Stimulated activated CD4-positive, alpha-beta T cell treated with anti-CD3 and anti-CD28 coated beads, TNF-alpha, amount 100 ng/mL, for 24 hours (primary cell): ENCODE measurements at regions not wholly inside any gene's neighbourhood (a gene's known extent, or its start where the extent isn't known, plus 50 kb on each side); places are given as distances from the start of the nearest gene placed in this dataset.
"Not testable (repeated sequence)": the region's sequence is repeated elsewhere in the genome, so short reads cannot be mapped to it uniquely, and the experiment has no call there.

Experiments used
- DNase-seq, 3 experiments: peaks; one replicate each; pipeline ENCODE4 v3.0.0-alpha.2; 2020; ENCODE audit warnings: low read depth in 3 of 3

GRCh38 chr7:81051811-81052413 is 133.1 kb upstream of the SEMA3C start:
- no peak for DNase-seq

DNA sequence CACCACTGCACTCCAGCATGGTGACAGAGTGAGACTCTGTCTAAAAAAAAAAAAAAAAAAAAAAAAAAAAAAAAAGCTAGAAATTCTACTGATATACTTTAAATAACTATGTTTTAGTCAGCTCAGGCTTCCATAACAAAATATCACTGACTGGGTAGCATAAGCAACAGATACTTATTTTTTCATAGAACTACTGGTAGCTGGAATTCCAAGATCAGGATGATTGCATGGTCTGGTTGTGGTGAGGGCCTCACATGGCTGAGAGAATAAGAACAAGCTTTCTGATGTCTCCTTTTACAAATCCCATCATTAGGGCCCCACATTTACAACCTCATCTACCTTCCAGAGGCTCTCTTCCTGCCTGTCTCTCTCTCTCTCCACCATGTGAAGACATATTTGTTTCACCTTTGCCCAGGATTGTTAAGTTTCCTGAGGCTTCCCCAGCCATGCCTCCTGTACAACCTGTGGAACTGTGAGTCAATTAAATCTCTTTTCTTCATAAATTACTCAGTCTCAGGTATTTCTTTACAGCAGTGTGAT is 126.7 kb upstream of the SEMA3C start:
- no peak for DNase-seq

GRCh38 chr7:81042646-81043045 is 123.8 kb upstream of the SEMA3C start:
- DNase-seq: not testable (repeated sequence)

DNA sequence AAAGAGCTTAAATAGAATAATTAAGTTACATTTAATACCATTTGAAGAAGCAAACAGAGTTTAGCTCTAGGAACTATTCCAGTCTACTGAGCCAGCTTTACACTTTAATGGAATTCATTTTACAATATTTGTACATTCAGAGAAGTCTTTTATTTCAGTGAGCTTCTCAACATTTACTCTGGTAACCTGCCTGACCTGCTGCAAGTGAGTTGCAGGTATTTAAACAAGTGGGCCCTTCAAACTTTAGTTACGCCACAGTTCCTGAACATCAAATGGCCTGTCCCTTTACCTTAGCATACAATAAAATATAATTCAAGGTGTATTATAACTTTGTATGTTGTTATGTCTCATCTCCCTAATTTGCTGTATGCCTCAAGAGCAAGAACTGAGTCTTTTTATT is 121.6 kb upstream of the SEMA3C start:
- DNase-seq: no peak

DNA sequence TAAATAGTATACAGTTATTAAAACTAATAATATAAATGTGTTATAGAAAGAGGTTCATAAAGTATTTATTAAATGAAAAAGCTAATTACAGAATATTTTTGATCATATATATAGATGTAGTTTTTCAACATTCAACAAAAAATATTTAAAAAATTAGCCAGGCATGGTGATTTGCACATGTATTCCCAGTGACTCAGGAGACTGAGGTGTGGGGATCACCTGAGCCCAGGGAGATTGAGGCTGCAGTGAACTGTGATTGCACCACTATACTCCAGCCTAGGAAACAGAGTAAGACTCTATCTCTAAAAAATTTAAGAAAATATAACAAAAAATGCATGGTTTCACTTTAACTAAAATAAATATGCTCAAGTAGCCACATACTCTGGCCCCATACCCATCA is 118.0 kb upstream of the SEMA3C start:
- DNase-seq: no peak

GRCh38 chr7:81036057-81036456 is 117.2 kb upstream of the SEMA3C start:
- no peak for DNase-seq

GRCh38 chr7:81031996-81032395 is 113.1 kb upstream of the SEMA3C start:
- no peak for DNase-seq

DNA sequence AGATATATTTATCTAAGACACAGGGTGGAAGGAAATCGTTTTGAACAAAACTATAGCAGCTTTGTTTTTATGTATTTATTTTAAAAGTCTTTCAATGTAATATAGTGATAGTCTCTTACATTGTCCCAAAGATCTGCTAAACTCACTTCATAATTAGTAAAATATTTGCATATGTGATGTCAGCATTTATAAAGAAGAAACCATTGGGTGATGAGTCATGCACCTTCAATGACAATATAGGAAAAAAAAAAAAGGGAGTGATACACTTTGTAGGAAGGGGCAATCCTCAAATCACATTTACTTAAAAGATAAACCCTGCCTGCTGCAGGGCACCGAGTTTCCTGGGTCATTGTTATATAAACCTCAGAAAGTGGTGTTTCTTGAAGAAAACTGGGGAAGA is 112.4 kb upstream of the SEMA3C start:
- DNase-seq: no peak

GRCh38 chr7:81030472-81030871 is 111.6 kb upstream of the SEMA3C start:
- DNase-seq: no peak

DNA sequence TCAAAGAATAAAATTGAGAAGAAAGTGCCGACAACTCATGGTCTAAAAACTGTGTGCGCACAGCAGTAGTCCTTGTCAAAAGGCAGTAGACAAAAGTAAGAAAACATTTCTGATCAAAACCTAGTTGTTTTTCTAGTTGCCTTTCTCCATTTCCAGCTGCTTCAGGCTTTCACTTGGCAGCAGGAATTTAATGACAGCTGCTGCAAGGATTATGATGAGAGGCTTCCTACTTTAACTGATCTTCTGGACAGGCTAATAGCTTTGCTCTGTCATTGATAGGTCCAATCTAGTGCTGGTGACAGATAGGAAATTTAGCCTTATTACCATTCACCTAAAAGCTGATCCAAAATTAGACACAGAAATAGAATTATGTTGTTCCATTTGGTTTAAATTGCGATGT is 110.7 kb upstream of the SEMA3C start:
- no peak for DNase-seq

- DNase-seq: no peak
Measured at GRCh38 chr7:81025360-81025759, 106.5 kb upstream of the SEMA3C start.

DNA sequence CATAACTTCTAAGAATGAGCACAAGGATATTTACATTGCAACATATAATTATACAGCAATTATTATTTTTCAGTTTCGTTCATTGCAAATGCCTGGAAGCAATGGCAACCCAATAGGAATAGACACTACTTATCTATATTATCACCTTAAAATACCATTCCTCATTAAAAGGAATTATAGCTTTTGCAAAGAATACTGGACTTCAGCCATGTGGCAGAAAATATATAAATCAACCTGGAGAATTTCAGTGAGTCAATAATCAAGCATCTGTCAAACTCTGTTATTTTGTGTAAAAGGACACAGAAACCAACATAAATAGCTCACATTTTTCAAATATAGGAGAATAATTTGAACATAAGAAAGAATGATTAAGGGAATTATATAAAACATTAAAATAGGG is 96.1 kb upstream of the SEMA3C start:
- DNase-seq: no peak

DNA sequence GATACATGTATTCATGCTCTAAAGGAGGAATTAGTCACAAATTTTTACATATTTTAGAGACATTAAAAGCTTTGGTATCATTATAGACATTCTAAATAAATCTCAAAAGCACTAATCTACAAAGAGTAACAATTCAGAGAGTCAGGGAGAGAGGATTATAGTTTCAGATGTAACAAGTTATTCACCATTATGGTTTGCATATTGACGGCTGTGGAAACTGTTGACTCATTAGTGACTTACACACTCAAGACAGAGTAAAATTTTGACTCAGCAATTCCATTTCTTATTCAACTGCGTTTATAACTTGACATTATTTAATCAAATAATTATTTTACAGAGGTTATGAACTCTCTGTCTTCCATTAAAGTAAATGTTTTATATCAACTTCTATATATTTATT is 95.4 kb upstream of the SEMA3C start:
- no peak for DNase-seq

DNA sequence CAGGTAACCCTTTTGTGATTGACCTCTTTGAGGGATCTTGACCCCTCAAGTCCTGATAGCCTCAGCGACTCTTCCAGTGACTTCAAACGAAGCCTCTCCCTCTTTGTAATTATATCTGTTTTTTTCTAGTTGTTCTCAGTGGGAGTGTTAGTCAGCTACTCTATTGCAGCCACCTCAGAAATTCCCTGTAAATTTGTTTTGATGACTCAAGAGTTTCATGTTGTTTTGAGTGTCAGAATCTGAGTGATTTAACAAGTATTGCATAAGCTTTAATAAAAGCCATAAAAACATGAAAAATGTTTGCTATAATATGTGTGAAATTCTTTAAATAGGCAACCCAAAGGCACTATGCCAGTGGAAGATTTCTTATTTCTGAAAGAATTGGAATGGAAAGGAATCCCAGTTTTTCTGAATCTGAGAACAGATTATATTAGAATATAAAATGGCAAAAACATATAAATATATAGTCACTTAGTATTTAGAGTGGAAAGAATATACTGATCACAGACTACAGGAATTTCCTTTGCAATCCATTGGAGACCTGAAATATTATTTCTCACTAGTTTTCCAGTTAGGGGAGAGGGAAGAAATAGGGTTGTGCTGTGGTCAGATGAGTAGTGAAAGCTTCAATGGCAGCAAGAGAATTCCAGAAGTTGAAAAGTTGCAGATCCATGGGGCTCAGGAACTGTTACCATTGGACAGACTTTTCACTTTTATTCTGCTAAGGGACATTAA is 94.4 kb upstream of the SEMA3C start:
- no peak for DNase-seq

GRCh38 chr7:81008901-81009300 is 90.0 kb upstream of the SEMA3C start:
- DNase-seq: no peak

DNA sequence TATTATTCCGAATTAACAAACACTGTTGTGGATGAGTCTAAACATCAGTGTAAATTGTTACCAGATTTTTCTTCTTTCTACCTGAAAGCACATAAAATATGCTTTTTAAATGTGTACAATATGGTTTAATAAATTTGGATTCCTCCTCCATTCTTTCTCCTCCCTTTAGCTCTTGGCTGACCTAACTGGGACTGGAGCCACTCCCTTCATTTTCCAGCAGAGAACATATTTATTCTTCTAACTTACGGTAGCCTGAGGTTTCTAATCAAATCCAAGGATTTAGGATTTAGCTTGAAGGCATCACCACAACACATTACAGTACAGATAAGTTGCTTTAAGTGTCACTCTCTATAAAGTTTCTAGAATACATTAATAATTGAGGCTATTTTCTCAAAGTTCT is 88.2 kb upstream of the SEMA3C start:
- no peak for DNase-seq

- no peak for DNase-seq
Measured at GRCh38 chr7:81005254-81005653, 86.4 kb upstream of the SEMA3C start.

GRCh38 chr7:81004098-81004497 is 85.2 kb upstream of the SEMA3C start:
- DNase-seq: no peak

- no peak for DNase-seq
Measured at GRCh38 chr7:81003326-81003725, 84.5 kb upstream of the SEMA3C start.

GRCh38 chr7:81002421-81002820 is 83.6 kb upstream of the SEMA3C start:
- no peak for DNase-seq

GRCh38 chr7:80999771-81000170 is 80.9 kb upstream of the SEMA3C start:
- DNase-seq: no peak

GRCh38 chr7:80999100-80999499 is 80.2 kb upstream of the SEMA3C start:
- DNase-seq: no peak

DNA sequence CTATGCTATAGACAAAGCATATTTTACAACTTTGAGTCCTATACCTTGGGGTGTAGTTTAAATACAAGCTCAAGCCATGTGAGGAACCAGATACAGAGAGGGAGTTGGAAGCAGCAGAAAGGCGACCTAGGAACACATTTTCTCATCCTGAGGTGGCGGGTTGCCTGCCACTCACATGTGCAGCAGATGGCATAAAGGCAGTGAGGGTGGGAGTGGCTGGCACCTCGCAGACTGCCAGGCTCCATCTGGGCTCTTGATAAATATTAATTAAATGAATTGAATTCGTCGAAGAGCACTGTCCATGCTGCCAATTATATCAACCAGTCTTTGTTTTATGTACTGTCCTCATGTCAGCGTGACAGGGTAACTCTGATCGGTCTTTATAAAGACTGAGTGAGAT is 79.0 kb upstream of the SEMA3C start:
- DNase-seq: no peak

DNA sequence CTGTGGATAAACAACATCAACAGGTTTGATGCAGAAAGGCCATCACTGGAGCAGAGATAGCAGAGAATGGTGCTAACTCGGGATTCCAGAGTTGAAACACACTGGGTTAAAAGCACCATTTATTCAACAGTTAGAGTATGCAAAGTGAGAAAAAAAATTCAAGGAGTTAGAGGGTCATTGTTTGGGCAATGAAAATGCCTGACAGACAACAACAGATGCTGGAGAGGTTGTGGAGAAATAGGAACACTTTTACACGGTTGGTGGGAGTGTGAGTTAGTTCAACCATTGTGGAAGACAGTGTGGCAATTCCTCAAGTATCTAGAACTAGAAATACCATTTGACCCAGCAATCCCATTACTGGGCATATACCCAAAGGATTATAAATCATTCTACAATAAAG is 77.4 kb upstream of the SEMA3C start:
- DNase-seq: not testable (repeated sequence)
